GM23338 (cell line): ENCODE measurements at regions not wholly inside any gene's neighbourhood (a gene's known extent, or its start where the extent isn't known, plus 50 kb on each side); places are given as distances from the start of the nearest gene placed in this dataset.

ENCODE experiments used
- ATAC-seq: fragments of 200-7000 bp; cut with Tn5 transposase; 3 replicates; pipeline ENCODE4 v1.9.1; 2020
- DNase-seq: peaks from one replicate; pipeline ENCODE4 v3.0.0-alpha.2; 2015; ENCODE audit warnings: low spot score
- H2AFZ ChIP-seq: fragments of 200-600 bp; sonication (generic); 2 replicates; pipeline ENCODE4 v1.8.0; 2016; ENCODE audit warnings: antibody characterized with exemption, mild to moderate bottlenecking, moderate library complexity
- H3F3A ChIP-seq: fragments of 200-600 bp; sonication (generic); replicated peaks from 2 replicates; pipeline ENCODE4 v1.8.0; 2017; ENCODE audit warnings: antibody characterized with exemption, mixed run types, low read depth
- H3K27ac ChIP-seq: fragments of 200-600 bp; sonication (generic); 2 replicates; pipeline ENCODE4 v1.6.1; 2016; ENCODE audit warnings: low read depth
- H3K27me3 ChIP-seq: fragments of 200-600 bp; sonication (generic); 2 replicates; pipeline ENCODE4 v1.8.0; 2016; ENCODE audit warnings: mild to moderate bottlenecking, mixed run types, moderate library complexity; ENCODE audit not compliant: insufficient read depth
- H3K36me3 ChIP-seq: fragments of 200-600 bp; sonication (generic); 2 replicates; pipeline ENCODE4 v1.8.0; 2016; ENCODE audit warnings: mild to moderate bottlenecking; ENCODE audit not compliant: insufficient read depth
- H3K4me1 ChIP-seq: fragments of 200-600 bp; sonication (generic); 2 replicates; pipeline ENCODE4 v1.8.0; 2016; ENCODE audit warnings: mild to moderate bottlenecking, moderate library complexity; ENCODE audit not compliant: insufficient read depth
- H3K4me2 ChIP-seq: fragments of 200-600 bp; sonication (generic); 2 replicates; pipeline ENCODE4 v1.7.1; 2017; ENCODE audit warnings: mixed run types
- H3K4me3 ChIP-seq: fragments of 200-600 bp; sonication (generic); 2 replicates; pipeline ENCODE4 v1.6.1; 2016; ENCODE audit warnings: mixed run types
- H3K79me2 ChIP-seq: fragments of 200-600 bp; sonication (generic); replicated peaks from 2 replicates; pipeline ENCODE4 v1.8.0; 2017; ENCODE audit warnings: mild to moderate bottlenecking; ENCODE audit not compliant: insufficient read depth
- H3K9me2 ChIP-seq: fragments of 200-600 bp; sonication (generic); 2 replicates; pipeline ENCODE4 v1.8.0; 2017; ENCODE audit not compliant: insufficient read depth
- H4K20me1 ChIP-seq: fragments of 200-600 bp; sonication (generic); replicated peaks from 2 replicates; pipeline ENCODE4 v1.8.0; 2017; ENCODE audit warnings: mild to moderate bottlenecking; ENCODE audit not compliant: insufficient read depth
- H3K27ac Mint-ChIP-seq: 2 replicates; pipeline ENCODE4 v1.8.0; 2020; ENCODE audit warnings: inconsistent platforms, mild to moderate bottlenecking, moderate library complexity, mixed read lengths
- H3K27me3 Mint-ChIP-seq: 3 replicates; pipeline ENCODE4 v1.8.0; 2022; ENCODE audit warnings: low read depth, mild to moderate bottlenecking, moderate library complexity, mixed read lengths, inconsistent platforms; ENCODE audit not compliant: insufficient read depth, poor library complexity
- H3K36me3 Mint-ChIP-seq: 3 replicates; pipeline ENCODE4 v1.8.0; 2021; ENCODE audit warnings: low read depth, mild to moderate bottlenecking, inconsistent platforms, moderate library complexity, mixed read lengths
- H3K4me1 Mint-ChIP-seq: 3 replicates; pipeline ENCODE4 v1.8.0; 2020; ENCODE audit warnings: mild to moderate bottlenecking, inconsistent platforms, mixed read lengths
- H3K4me3 Mint-ChIP-seq: 3 replicates; pipeline ENCODE4 v1.8.0; 2021; ENCODE audit warnings: moderate library complexity, mild to moderate bottlenecking, inconsistent platforms, mixed read lengths
- H3K9me3 Mint-ChIP-seq: 3 replicates; pipeline ENCODE4 v1.8.0; 2020; ENCODE audit warnings: moderate library complexity, mild to moderate bottlenecking, inconsistent platforms, mixed read lengths
- CREB1 ChIP-seq: fragments of 250-450 bp; sonication (Bioruptor Pico); IDR thresholded peaks from 2 replicates; pipeline ENCODE4 v1.5.0; 2020; ENCODE audit warnings: low read depth, mild to moderate bottlenecking, moderate library complexity
- EZH2 ChIP-seq: fragments of 200-600 bp; sonication (generic); IDR thresholded peaks from one replicate; pipeline ENCODE4 v1.8.0; 2017; ENCODE audit warnings: antibody characterized with exemption, mild to moderate bottlenecking, low read depth; ENCODE audit not compliant: unreplicated experiment
- EZH2phosphoT487 ChIP-seq: fragments of 200-600 bp; sonication (generic); IDR thresholded peaks from one replicate; pipeline ENCODE4 v1.8.1; 2018; ENCODE audit warnings: antibody characterized with exemption; ENCODE audit not compliant: unreplicated experiment
- JUNB ChIP-seq: IDR thresholded peaks from one replicate; pipeline ENCODE4 v1.6.1; 2016; ENCODE audit warnings: antibody characterized with exemption; ENCODE audit not compliant: unreplicated experiment
- NANOG ChIP-seq: IDR thresholded peaks from 2 replicates; pipeline ENCODE4 v1.6.1; 2016; ENCODE audit warnings: antibody characterized with exemption, borderline replicate concordance
- POLR2AphosphoS5 ChIP-seq: IDR thresholded peaks from 2 replicates; pipeline ENCODE4 v1.6.1; 2016; ENCODE audit warnings: antibody characterized with exemption, low read depth
- STAT1 ChIP-seq: IDR thresholded peaks from one replicate; pipeline ENCODE4 v1.6.1; 2016; ENCODE audit warnings: antibody characterized with exemption; ENCODE audit not compliant: unreplicated experiment
- ZNF114 ChIP-seq: fragments of 250-450 bp; sonication (Bioruptor Pico); IDR thresholded peaks from 2 replicates; pipeline ENCODE4 v1.5.0; 2020; ENCODE audit warnings: mild to moderate bottlenecking, moderate library complexity
- ZNF331 ChIP-seq: fragments of 250-450 bp; sonication (Bioruptor Pico); IDR thresholded peaks from 2 replicates; pipeline ENCODE4 v1.5.0; 2020; ENCODE audit warnings: low read depth, mild to moderate bottlenecking, moderate library complexity
- TF ChIP-seq, protein P1 (sequence below): IDR thresholded peaks from 2 replicates; pipeline ENCODE4 v1.6.1; 2016; ENCODE audit warnings: antibody characterized with exemption
- TF ChIP-seq, protein P2 (sequence below): IDR thresholded peaks from one replicate; pipeline ENCODE4 v1.6.1; 2018; ENCODE audit warnings: antibody characterized with exemption; ENCODE audit not compliant: unreplicated experiment
- TF ChIP-seq, protein P3 (sequence below), 2 experiments: fragments of 200-600 bp in 1 of 2; sonication (generic) in 1 of 2; conservative IDR thresholded peaks; 2 replicates each; pipeline versions ENCODE4 v1.5.1 to v1.6.1; 2016 to 2017; ENCODE audit warnings: antibody characterized with exemption in 2 of 2, low read depth in 2 of 2, mild to moderate bottlenecking in 2 of 2, moderate library complexity in 1 of 2
- TF ChIP-seq, protein P4 (sequence below): fragments of 250-450 bp; sonication (Bioruptor Pico); IDR thresholded peaks from 2 replicates; pipeline ENCODE4 v1.5.0; 2020; ENCODE audit warnings: mild to moderate bottlenecking, moderate library complexity

DNA sequence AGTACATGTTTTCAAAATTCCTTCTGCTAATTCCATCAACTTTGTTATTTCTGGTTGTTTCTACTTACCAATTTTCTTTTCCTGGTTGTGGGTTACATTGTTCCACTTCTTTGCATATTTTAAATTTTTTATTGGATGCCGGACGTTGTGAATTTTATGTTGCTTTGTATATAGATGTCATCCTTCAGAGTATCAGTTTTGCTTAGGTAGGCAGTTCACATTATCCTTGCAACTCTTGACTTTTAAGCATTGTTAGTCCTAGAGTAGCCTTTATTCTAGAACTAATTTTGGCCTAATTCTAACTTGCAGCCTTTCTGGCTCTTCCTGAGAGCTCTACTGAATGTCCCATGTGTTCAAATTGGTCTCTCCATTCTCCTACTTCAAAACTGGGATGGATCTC is 228.7 kb upstream of the MC4R start:
- no peak overlapping the region for H3K4me2 ChIP-seq
- no peaks in the 10 kb centered on the region for H3K4me1 ChIP-seq
- ATAC-seq (no peak), DNase-seq (no peak)
- Mint-ChIP-seq H3K4me3 (no peak overlapping the region), H3K36me3 (no peaks in the 10 kb centered on the region), H3K27me3 (no peaks in the 10 kb centered on the region), H3K9me3 (no peaks in the 10 kb centered on the region), H3K27ac (no peak overlapping the region), H3K4me1 (no peaks in the 10 kb centered on the region)
- H3K9me2 ChIP-seq = no peaks in the 10 kb centered on the region
- no peaks in the 10 kb centered on the region for H3K27me3 ChIP-seq
- no peaks in the 10 kb centered on the region for H3F3A ChIP-seq
- no peak overlapping the region for H2AFZ ChIP-seq
- TF ChIP-seq ZNF114 (CRISPR knock-in tag) (no peak), JUNB (no peak), NANOG (no peak), POLR2AphosphoS5 (no peak), STAT1 (no peak), EZH2phosphoT487 (no peak), ZNF331 (no peak), EZH2 (no peak), CREB1 (CRISPR knock-in tag) (no peak)
- TF ChIP-seq, protein P1, sequence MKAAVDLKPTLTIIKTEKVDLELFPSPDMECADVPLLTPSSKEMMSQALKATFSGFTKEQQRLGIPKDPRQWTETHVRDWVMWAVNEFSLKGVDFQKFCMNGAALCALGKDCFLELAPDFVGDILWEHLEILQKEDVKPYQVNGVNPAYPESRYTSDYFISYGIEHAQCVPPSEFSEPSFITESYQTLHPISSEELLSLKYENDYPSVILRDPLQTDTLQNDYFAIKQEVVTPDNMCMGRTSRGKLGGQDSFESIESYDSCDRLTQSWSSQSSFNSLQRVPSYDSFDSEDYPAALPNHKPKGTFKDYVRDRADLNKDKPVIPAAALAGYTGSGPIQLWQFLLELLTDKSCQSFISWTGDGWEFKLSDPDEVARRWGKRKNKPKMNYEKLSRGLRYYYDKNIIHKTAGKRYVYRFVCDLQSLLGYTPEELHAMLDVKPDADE = no peak
- TF ChIP-seq, protein P2, sequence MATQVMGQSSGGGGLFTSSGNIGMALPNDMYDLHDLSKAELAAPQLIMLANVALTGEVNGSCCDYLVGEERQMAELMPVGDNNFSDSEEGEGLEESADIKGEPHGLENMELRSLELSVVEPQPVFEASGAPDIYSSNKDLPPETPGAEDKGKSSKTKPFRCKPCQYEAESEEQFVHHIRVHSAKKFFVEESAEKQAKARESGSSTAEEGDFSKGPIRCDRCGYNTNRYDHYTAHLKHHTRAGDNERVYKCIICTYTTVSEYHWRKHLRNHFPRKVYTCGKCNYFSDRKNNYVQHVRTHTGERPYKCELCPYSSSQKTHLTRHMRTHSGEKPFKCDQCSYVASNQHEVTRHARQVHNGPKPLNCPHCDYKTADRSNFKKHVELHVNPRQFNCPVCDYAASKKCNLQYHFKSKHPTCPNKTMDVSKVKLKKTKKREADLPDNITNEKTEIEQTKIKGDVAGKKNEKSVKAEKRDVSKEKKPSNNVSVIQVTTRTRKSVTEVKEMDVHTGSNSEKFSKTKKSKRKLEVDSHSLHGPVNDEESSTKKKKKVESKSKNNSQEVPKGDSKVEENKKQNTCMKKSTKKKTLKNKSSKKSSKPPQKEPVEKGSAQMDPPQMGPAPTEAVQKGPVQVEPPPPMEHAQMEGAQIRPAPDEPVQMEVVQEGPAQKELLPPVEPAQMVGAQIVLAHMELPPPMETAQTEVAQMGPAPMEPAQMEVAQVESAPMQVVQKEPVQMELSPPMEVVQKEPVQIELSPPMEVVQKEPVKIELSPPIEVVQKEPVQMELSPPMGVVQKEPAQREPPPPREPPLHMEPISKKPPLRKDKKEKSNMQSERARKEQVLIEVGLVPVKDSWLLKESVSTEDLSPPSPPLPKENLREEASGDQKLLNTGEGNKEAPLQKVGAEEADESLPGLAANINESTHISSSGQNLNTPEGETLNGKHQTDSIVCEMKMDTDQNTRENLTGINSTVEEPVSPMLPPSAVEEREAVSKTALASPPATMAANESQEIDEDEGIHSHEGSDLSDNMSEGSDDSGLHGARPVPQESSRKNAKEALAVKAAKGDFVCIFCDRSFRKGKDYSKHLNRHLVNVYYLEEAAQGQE = no peak
- TF ChIP-seq, protein P3, sequence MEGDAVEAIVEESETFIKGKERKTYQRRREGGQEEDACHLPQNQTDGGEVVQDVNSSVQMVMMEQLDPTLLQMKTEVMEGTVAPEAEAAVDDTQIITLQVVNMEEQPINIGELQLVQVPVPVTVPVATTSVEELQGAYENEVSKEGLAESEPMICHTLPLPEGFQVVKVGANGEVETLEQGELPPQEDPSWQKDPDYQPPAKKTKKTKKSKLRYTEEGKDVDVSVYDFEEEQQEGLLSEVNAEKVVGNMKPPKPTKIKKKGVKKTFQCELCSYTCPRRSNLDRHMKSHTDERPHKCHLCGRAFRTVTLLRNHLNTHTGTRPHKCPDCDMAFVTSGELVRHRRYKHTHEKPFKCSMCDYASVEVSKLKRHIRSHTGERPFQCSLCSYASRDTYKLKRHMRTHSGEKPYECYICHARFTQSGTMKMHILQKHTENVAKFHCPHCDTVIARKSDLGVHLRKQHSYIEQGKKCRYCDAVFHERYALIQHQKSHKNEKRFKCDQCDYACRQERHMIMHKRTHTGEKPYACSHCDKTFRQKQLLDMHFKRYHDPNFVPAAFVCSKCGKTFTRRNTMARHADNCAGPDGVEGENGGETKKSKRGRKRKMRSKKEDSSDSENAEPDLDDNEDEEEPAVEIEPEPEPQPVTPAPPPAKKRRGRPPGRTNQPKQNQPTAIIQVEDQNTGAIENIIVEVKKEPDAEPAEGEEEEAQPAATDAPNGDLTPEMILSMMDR (conservative IDR thresholded peaks at IDR 0.05; ENCODE audit: low read depth in 2 of 2) = no peak
- TF ChIP-seq, protein P4, sequence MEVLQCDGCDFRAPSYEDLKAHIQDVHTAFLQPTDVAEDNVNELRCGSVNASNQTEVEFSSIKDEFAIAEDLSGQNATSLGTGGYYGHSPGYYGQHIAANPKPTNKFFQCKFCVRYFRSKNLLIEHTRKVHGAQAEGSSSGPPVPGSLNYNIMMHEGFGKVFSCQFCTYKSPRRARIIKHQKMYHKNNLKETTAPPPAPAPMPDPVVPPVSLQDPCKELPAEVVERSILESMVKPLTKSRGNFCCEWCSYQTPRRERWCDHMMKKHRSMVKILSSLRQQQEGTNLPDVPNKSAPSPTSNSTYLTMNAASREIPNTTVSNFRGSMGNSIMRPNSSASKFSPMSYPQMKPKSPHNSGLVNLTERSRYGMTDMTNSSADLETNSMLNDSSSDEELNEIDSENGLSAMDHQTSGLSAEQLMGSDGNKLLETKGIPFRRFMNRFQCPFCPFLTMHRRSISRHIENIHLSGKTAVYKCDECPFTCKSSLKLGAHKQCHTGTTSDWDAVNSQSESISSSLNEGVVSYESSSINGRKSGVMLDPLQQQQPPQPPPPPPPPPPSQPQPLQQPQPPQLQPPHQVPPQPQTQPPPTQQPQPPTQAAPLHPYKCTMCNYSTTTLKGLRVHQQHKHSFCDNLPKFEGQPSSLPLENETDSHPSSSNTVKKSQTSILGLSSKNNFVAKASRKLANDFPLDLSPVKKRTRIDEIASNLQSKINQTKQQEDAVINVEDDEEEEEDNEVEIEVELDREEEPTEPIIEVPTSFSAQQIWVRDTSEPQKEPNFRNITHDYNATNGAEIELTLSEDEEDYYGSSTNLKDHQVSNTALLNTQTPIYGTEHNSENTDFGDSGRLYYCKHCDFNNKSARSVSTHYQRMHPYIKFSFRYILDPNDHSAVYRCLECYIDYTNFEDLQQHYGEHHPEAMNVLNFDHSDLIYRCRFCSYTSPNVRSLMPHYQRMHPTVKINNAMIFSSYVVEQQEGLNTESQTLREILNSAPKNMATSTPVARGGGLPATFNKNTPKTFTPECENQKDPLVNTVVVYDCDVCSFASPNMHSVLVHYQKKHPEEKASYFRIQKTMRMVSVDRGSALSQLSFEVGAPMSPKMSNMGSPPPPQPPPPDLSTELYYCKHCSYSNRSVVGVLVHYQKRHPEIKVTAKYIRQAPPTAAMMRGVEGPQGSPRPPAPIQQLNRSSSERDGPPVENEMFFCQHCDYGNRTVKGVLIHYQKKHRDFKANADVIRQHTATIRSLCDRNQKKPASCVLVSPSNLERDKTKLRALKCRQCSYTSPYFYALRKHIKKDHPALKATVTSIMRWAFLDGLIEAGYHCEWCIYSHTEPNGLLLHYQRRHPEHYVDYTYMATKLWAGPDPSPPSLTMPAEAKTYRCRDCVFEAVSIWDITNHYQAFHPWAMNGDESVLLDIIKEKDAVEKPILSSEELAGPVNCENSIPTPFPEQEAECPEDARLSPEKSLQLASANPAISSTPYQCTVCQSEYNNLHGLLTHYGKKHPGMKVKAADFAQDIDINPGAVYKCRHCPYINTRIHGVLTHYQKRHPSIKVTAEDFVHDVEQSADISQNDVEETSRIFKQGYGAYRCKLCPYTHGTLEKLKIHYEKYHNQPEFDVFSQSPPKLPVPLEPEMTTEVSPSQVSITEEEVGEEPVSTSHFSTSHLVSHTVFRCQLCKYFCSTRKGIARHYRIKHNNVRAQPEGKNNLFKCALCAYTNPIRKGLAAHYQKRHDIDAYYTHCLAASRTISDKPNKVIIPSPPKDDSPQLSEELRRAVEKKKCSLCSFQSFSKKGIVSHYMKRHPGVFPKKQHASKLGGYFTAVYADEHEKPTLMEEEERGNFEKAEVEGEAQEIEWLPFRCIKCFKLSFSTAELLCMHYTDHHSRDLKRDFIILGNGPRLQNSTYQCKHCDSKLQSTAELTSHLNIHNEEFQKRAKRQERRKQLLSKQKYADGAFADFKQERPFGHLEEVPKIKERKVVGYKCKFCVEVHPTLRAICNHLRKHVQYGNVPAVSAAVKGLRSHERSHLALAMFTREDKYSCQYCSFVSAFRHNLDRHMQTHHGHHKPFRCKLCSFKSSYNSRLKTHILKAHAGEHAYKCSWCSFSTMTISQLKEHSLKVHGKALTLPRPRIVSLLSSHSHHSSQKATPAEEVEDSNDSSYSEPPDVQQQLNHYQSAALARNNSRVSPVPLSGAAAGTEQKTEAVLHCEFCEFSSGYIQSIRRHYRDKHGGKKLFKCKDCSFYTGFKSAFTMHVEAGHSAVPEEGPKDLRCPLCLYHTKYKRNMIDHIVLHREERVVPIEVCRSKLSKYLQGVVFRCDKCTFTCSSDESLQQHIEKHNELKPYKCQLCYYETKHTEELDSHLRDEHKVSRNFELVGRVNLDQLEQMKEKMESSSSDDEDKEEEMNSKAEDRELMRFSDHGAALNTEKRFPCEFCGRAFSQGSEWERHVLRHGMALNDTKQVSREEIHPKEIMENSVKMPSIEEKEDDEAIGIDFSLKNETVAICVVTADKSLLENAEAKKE (CRISPR knock-in tag) = no peak
- H4K20me1 ChIP-seq = no peaks in the 10 kb centered on the region
- no peak overlapping the region for H3K27ac ChIP-seq
- H3K79me2 ChIP-seq = no peaks in the 10 kb centered on the region
- H3K36me3 ChIP-seq = no peaks in the 10 kb centered on the region
- H3K4me3 ChIP-seq = no peak overlapping the region
